Activated T-helper 9 cell treated with anti-CD3 and anti-CD28 coated beads, Interleukin-2, amount 50 U/mL, for 16 hours (primary cell): ENCODE measurements at regions not wholly inside any gene's neighbourhood (a gene's known extent, or its start where the extent isn't known, plus 50 kb on each side); places are given as distances from the start of the nearest gene placed in this dataset.

ENCODE experiments used
- DNase-seq: peaks from one replicate; pipeline ENCODE4 v3.0.0-alpha.2; 2020; ENCODE audit warnings: low read depth

DNA sequence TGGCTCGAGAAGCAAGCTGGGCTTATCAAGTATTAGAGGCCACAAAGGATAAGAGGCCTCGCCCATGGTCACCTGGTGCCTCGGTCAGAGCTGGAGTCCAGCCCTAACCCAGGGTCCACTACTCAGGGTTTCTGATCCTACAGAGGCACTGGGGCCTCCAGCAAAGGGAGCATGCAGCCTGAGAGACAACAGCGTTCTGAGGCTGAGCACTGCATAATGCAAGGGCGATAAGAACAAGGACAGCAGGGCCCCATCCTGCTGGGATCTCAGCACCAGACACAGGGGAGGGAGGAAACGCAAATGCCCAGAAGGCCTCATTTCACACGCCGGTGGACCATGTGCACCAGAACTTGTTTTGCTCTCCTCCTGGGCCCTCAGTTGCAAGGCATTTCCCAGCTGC lies 63.0 kb downstream of the C5orf15 start:
- no peak for DNase-seq

DNA sequence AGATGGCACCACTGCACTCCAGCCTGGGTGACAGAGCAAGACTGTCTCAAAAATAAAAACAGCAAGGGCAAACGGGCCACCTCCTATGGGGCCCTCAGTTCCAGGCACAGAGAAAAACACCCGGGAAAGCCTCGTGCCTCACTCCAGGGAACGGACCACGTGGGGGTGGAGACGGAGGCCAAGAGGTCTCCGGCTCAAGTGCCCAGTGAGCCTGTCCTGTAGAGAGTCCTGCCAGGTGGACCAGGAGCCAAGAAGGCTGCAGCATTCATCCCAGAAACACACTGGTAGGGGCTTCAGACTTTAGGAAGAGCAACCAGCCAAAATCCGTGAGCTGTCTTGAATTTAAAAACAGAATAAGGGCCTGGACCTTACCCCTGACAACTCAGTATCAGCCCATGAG lies 63.8 kb downstream of the C5orf15 start:
- DNase-seq: no peak

GRCh38 chr5:133902511-133903118 lies 65.8 kb downstream of the C5orf15 start:
- DNase-seq: no peak

DNA sequence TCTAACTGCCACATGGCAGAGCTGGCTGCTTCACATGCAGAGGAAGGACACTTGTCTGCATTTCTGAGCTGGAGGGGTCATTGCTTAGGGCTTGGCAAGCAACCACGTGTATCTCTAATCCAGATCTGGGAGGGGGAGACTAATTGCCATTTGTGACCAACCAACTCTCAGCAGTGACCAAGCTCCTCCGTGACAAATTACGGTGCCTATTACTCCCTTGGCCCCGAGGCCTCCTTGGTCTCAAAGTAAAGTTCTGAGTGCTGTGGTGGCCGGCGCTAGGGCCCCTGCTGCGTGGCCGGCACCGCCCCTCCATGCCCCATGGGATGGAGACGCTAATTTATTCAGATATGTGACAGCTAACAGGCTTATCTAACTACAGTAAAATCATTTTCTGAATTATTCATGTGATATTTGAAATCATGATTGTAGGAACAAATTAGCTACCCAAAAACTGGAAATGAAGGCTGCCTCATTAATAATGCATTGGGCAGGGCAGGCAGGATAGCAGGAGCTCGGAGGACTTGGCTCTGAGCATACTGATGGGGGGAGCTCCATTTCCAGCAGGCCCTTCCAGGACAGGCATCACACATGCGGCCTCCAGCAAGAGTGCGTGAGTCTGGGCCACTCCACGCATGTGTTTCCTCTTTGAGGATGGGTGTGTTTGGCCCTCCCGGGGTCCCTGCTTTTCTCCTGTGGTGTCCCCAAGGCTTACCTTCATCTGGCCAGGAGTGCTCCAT lies 67.7 kb downstream of the C5orf15 start:
- no peak for DNase-seq

DNA sequence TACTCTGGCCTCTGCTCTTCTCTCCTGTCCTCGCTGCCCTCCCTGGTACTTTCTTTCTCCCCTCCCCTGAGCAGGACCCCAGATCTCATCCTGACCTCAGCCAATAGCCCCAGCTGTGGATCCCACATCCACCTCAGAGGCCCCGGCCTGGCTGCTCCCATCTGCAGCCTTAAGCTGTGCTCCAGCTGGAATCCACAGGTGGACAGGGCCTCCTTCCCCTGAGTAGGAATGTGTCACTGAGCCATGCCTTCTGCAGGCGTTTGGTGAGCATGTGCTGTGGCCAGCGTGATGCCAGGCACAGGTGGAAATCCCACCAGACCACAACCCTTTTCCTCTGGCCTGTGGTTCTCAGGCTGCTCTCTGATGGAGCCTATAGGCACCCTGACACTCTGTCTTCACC lies 68.9 kb downstream of the C5orf15 start:
- no peak for DNase-seq

- no peak for DNase-seq
These were observed 70.0 kb downstream of the C5orf15 start for GRCh38 chr5:133898440-133898839.

DNA sequence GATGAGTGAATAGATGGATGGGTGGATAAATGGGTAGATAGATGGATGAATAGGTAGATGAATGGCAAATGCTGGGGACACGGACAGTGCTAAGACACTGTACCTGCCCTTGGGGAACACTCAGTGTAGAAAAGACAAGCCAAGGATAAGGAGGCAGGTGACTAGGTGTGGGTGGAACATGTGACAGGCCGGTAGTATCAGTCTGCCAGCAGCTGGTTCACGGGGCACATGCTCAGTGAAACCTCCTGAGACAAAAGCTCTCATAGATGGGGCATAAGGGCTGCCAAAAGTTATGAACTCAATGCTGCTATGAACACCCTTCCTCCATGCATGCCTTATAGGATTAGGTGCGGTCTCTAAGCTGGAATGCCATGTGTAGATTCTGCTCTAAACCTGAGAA lies 71.0 kb downstream of the C5orf15 start:
- no peak for DNase-seq

DNA sequence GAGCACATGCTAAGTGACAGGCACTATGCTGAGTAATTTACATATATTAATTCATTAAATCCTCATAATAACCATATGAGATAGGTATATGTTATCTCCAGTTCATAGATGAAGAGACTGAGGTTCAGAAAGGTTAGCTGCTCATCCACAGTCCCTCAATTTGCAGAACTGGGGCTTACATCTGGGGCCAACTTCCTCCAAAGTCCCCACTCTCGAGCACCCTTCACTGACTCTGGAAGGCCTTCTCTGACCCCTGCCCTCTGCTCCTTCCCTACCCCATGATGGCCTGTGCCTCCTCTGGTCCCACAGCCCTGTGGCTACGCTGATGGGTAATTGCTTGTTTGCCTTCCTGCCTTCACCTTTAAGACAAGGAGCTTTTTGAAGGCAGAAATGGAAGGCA lies 71.6 kb downstream of the C5orf15 start:
- DNase-seq: no peak

DNA sequence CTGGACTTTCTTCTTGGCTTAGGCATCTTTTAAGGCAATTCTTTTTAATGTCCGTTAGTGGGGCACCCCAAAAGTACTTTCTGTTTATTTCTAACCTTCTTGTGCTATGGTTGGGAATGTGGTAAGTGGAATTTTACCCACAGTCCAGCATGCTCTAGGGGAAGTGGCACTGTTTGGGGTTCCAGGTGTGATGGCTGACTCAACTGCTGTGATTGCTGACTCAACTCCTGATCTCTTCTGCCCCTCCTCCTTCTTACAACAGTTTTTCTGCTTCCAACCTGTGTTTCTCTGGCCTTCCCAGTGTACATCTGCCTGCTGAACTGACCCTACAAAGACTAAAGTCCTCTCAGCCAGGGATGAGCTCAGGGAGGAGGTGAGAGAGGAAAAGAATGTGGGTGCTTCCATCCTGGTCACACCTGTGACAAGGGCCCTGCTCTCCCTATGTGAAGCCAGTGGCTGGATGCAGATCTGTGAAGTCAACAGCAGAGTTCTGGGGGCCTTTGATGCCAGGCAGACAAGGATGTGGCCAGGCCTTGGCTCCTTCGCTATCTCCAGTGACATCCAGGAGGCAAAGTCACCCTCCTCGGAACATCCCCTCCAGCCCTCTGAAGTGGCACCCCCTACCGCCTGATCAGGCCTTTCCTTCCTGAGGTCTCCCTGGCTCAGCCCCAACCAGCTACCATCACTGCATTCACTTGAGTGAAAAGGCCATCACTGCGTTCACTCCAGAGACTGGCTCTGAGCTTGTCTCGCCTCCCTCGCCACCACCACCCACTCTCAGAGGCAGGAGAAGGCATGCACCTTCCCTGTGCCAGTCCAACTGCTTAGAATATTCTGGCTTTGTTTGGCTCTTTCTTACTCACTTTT lies 72.2 kb downstream of the C5orf15 start:
- no peak for DNase-seq

DNA sequence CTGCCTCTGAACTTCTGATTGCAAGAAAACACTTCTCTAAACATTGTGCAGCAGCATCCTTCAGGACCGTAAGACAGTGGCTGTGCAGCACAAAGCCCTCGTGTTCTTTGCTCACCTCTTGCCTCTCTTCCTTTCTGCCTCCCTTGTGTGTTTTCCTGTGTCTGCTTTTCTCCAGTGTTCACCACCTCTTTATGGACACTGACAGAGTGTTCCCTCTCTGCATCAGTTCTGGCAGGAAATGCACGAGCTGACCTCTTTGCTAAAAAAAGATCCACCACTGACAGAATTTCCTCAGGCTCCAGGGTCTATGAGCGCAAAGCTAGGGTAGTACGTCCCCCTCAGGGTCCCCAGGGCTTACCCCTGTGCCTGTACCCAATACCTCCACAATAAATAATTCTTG lies 74.3 kb downstream of the C5orf15 start:
- no peak for DNase-seq

GRCh38 chr5:133892774-133893173 lies 75.7 kb downstream of the C5orf15 start:
- no peak for DNase-seq

GRCh38 chr5:133892306-133892705 lies 76.1 kb downstream of the C5orf15 start:
- no peak for DNase-seq

DNA sequence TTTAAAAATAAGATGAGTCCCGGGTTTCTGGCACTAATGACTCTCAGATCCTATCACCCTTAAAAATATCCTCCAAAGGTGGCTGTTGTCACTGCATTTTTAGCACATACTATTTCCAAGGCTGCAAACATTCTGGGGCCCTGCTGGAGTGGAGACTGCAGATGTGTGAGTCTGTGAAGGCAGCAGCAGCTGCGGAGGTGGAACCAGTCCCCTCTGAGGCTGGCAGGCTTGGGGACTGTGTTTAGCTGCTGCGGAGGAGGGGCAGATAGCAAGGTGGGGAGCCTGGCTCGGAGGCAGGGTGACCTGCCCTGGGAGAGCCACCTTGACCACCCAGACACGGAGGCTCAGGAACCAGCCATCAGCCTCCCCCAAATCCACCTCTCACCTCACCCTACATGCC lies 77.0 kb downstream of the C5orf15 start:
- no peak for DNase-seq

DNA sequence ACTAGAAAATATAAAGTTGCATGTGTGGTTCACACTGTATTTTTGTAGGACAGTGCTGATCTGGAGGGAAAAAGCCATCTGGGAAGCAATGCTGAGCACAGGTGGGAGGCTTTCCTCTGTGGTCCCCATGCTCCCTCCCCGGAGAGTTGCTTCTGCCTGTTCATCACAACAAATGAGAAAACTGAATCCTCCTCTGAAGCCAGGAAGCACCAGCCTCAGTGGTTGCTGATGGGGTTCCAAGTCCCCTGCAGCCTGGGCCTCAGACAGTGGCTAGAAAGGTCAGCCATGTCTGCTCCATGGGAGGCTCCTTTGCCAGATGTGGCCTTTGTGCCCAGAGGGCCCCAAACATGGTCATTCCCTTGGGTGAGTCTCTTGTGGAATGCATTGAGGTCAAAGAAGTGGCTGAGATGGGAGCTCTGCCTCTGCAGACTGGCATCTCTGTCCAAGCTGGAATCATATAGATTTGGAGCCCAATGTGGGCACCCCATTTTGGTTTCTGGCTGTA lies 77.6 kb downstream of the C5orf15 start:
- no peak for DNase-seq

DNA sequence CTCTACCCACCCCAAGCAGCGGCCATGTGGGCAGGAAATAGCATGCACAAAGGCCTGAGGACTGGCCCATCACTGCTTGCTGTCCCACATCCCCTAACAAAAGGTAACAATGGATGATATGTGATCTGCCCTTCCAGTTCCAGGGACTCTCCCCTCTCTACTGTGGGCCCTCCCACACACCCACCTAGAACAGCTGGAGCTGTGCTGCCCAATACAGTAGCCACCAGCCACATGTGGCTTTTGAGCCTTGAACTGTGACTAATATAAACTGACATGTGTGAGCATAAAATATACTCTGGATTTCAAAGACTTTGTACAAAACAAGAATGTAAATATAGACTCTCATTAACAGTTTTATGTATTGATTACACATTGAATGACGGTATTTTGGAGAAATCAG lies 78.1 kb downstream of the C5orf15 start:
- DNase-seq: no peak

- DNase-seq: no peak
These were observed 79.0 kb downstream of the C5orf15 start for GRCh38 chr5:133889271-133889905.

DNA sequence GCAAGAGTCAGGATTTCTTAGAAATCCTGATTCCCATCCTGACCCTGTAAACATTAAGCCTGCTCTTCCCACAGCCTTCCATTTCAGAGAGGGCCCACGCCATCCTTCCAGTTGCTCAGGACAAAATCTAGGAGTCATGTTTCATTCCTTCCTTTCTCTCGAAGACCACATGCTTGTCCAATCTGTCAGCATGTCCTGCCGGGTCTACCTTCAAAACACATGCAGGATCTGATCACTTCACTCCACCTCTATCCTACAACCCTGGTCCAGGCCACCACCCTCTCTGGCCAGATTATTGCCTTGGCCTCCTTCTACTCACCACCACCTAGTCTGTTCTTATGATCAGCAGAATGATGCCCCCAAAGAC lies 79.8 kb downstream of the C5orf15 start:
- DNase-seq: no peak

- no peak for DNase-seq
These were observed 82.9 kb downstream of the C5orf15 start for GRCh38 chr5:133885566-133885965.

GRCh38 chr5:133884569-133885311 lies 83.7 kb downstream of the C5orf15 start:
- DNase-seq: no peak

GRCh38 chr5:133883916-133884315 lies 84.5 kb downstream of the C5orf15 start:
- DNase-seq: no peak

- no peak for DNase-seq
These were observed 85.6 kb downstream of the C5orf15 start for GRCh38 chr5:133882846-133883245.

DNA sequence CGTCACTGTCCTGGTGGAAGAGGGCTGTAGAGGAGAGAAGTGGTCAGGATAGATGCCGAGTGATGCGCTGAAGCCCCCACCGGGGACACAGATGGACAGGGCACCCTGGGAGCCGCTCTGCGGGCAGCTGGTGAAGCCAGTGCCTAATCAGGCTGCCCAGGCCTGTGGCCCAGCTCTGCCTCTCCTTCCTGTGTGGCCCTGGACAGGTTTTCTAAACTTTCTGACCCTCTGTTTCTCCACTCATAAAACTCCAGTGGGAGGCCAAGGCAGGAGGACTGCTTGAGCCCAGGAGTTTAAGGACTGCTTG lies 86.1 kb downstream of the C5orf15 start:
- no peak for DNase-seq
